ENCODE measurements at regions not wholly inside any gene's neighbourhood (a gene's known extent, or its start where the extent isn't known, plus 50 kb on each side); places are given as distances from the start of the nearest gene placed in this dataset.

GRCh38 chr11:106391771-106392420, 314.4 kb downstream of the AASDHPPT start:
- no peaks in the 10 kb centered on the region for H3K36me3 Mint-ChIP-seq (ENCODE audit: low read depth)
- H3K27me3 Mint-ChIP-seq (ENCODE audit: insufficient read depth), result no peaks in the 10 kb centered on the region
- H3K4me1 Mint-ChIP-seq (ENCODE audit: low read depth), result no peaks in the 10 kb centered on the region
- H3K9me3 Mint-ChIP-seq, result peaks cover 5% of the 10 kb centered on the region
- no peak overlapping the region for H3K27ac Mint-ChIP-seq
- DNase-seq (ENCODE audit: low spot score), result no peak
- intact Hi-C loops (cut with micrococcal nuclease), result no loop called here
- H3K4me3 Mint-ChIP-seq, result no peak overlapping the region

- Mint-ChIP-seq H3K36me3 (ENCODE audit: low read depth) (no peaks in the 10 kb centered on the region), H3K4me3 (no peak overlapping the region), H3K4me1 (ENCODE audit: low read depth) (no peaks in the 10 kb centered on the region), H3K27ac (no peak overlapping the region), H3K27me3 (ENCODE audit: insufficient read depth) (no peaks in the 10 kb centered on the region), H3K9me3 (peaks cover 5% of the 10 kb centered on the region)
- intact Hi-C loops (cut with micrococcal nuclease), result no loop called here
- DNase-seq (ENCODE audit: low spot score), result no peak
Observed at GRCh38 chr11:106395716-106396349, 318.4 kb downstream of the AASDHPPT start.

GRCh38 chr11:106397787-106398501, 320.5 kb downstream of the AASDHPPT start:
- no peak for DNase-seq (ENCODE audit: low spot score)
- Mint-ChIP-seq H3K4me3 (no peak overlapping the region), H3K27me3 (ENCODE audit: insufficient read depth) (no peaks in the 10 kb centered on the region), H3K36me3 (ENCODE audit: low read depth) (no peaks in the 10 kb centered on the region), H3K9me3 (peaks cover 5% of the 10 kb centered on the region), H3K4me1 (ENCODE audit: low read depth) (no peaks in the 10 kb centered on the region), H3K27ac (no peak overlapping the region)
- intact Hi-C loops (cut with micrococcal nuclease), result no loop called here

- intact Hi-C loops (cut with micrococcal nuclease), result no loop called here
- no peaks in the 10 kb centered on the region for H3K36me3 Mint-ChIP-seq (ENCODE audit: low read depth)
Observed at GRCh38 chr11:106398502-106399075, 321.1 kb downstream of the AASDHPPT start.

GRCh38 chr11:106399076-106399511, 321.6 kb downstream of the AASDHPPT start:
- no peaks in the 10 kb centered on the region for H3K27me3 Mint-ChIP-seq (ENCODE audit: insufficient read depth)
- no peak overlapping the region for H3K27ac Mint-ChIP-seq
- H3K9me3 Mint-ChIP-seq, result peaks cover 9% of the 10 kb centered on the region
- no peaks in the 10 kb centered on the region for H3K36me3 Mint-ChIP-seq (ENCODE audit: low read depth)
- intact Hi-C loops (cut with micrococcal nuclease), result no loop called here
- H3K4me1 Mint-ChIP-seq (ENCODE audit: low read depth), result no peaks in the 10 kb centered on the region
- no peak for DNase-seq (ENCODE audit: low spot score)
- H3K4me3 Mint-ChIP-seq, result no peak overlapping the region

More at GRCh38 chr11:106398502-106399075, 321.1 kb downstream of the AASDHPPT start:
- no peak overlapping the region for H3K27ac Mint-ChIP-seq
- H3K4me1 Mint-ChIP-seq (ENCODE audit: low read depth), result no peaks in the 10 kb centered on the region
- DNase-seq (ENCODE audit: low spot score), result no peak
- H3K4me3 Mint-ChIP-seq, result no peak overlapping the region
- no peaks in the 10 kb centered on the region for H3K27me3 Mint-ChIP-seq (ENCODE audit: insufficient read depth)
- peaks cover 7% of the 10 kb centered on the region for H3K9me3 Mint-ChIP-seq

- Mint-ChIP-seq H3K27me3 (ENCODE audit: insufficient read depth) (no peaks in the 10 kb centered on the region), H3K9me3 (peaks cover 9% of the 10 kb centered on the region), H3K4me3 (no peak overlapping the region), H3K36me3 (ENCODE audit: low read depth) (no peaks in the 10 kb centered on the region), H3K4me1 (ENCODE audit: low read depth) (no peaks in the 10 kb centered on the region), H3K27ac (no peak overlapping the region)
- DNase-seq (ENCODE audit: low spot score), result no peak
- intact Hi-C loops (cut with micrococcal nuclease), result no loop called here
Observed at GRCh38 chr11:106399624-106400023, 322.2 kb downstream of the AASDHPPT start.

GRCh38 chr11:106400949-106401570, 323.6 kb downstream of the AASDHPPT start:
- H3K4me1 Mint-ChIP-seq (ENCODE audit: low read depth), result no peaks in the 10 kb centered on the region
- no peak overlapping the region for H3K27ac Mint-ChIP-seq
- H3K9me3 Mint-ChIP-seq, result peaks cover 4% of the 10 kb centered on the region
- no peak overlapping the region for H3K4me3 Mint-ChIP-seq
- no peaks in the 10 kb centered on the region for H3K36me3 Mint-ChIP-seq (ENCODE audit: low read depth)
- intact Hi-C loops (cut with micrococcal nuclease), result no loop called here
- DNase-seq (ENCODE audit: low spot score), result no peak
- no peaks in the 10 kb centered on the region for H3K27me3 Mint-ChIP-seq (ENCODE audit: insufficient read depth)

- no peak for DNase-seq (ENCODE audit: low spot score)
- H3K36me3 Mint-ChIP-seq (ENCODE audit: low read depth), result no peaks in the 10 kb centered on the region
- H3K9me3 Mint-ChIP-seq, result peaks cover 4% of the 10 kb centered on the region
- H3K27me3 Mint-ChIP-seq (ENCODE audit: insufficient read depth), result peaks cover 2% of the 10 kb centered on the region
- intact Hi-C loops (cut with micrococcal nuclease), result no loop called here
- no peak overlapping the region for H3K27ac Mint-ChIP-seq
- no peak overlapping the region for H3K4me3 Mint-ChIP-seq
- no peaks in the 10 kb centered on the region for H3K4me1 Mint-ChIP-seq (ENCODE audit: low read depth)
Observed at GRCh38 chr11:106403751-106404150, 326.3 kb downstream of the AASDHPPT start.

- Mint-ChIP-seq H3K27me3 (ENCODE audit: insufficient read depth) (peaks cover 2% of the 10 kb centered on the region), H3K9me3 (no peaks in the 10 kb centered on the region), H3K27ac (no peak overlapping the region), H3K36me3 (ENCODE audit: low read depth) (no peaks in the 10 kb centered on the region), H3K4me3 (no peak overlapping the region), H3K4me1 (ENCODE audit: low read depth) (no peaks in the 10 kb centered on the region)
- intact Hi-C loops (cut with micrococcal nuclease), result no loop called here
- DNase-seq (ENCODE audit: low spot score), result no peak
Observed at GRCh38 chr11:106409222-106409621, 331.8 kb downstream of the AASDHPPT start.

- no peak for DNase-seq (ENCODE audit: low spot score)
- no peak overlapping the region for H3K4me3 Mint-ChIP-seq
- H3K27me3 Mint-ChIP-seq (ENCODE audit: insufficient read depth), result peaks cover 2% of the 10 kb centered on the region
- H3K4me1 Mint-ChIP-seq (ENCODE audit: low read depth), result no peaks in the 10 kb centered on the region
- H3K36me3 Mint-ChIP-seq (ENCODE audit: low read depth), result no peaks in the 10 kb centered on the region
- no peaks in the 10 kb centered on the region for H3K9me3 Mint-ChIP-seq
- intact Hi-C loops (cut with micrococcal nuclease), result no loop called here
- no peak overlapping the region for H3K27ac Mint-ChIP-seq
Observed at GRCh38 chr11:106409671-106410070, 332.2 kb downstream of the AASDHPPT start.

GRCh38 chr11:106410902-106411301, 333.4 kb downstream of the AASDHPPT start:
- Mint-ChIP-seq H3K4me3 (no peak overlapping the region), H3K27ac (no peak overlapping the region)
- intact Hi-C loops (cut with micrococcal nuclease), result no loop called here

GRCh38 chr11:106413222-106413621, 335.8 kb downstream of the AASDHPPT start:
- H3K36me3 Mint-ChIP-seq (ENCODE audit: low read depth), result no peaks in the 10 kb centered on the region
- H3K27me3 Mint-ChIP-seq (ENCODE audit: insufficient read depth), result no peaks in the 10 kb centered on the region
- no peaks in the 10 kb centered on the region for H3K9me3 Mint-ChIP-seq

More at GRCh38 chr11:106410902-106411301, 333.4 kb downstream of the AASDHPPT start:
- Mint-ChIP-seq H3K36me3 (ENCODE audit: low read depth) (no peaks in the 10 kb centered on the region), H3K9me3 (no peaks in the 10 kb centered on the region), H3K4me1 (ENCODE audit: low read depth) (no peaks in the 10 kb centered on the region), H3K27me3 (ENCODE audit: insufficient read depth) (peaks cover 2% of the 10 kb centered on the region)
- no peak for DNase-seq (ENCODE audit: low spot score)

More at GRCh38 chr11:106413222-106413621, 335.8 kb downstream of the AASDHPPT start:
- intact Hi-C loops (cut with micrococcal nuclease), result no loop called here
- Mint-ChIP-seq H3K4me3 (no peak overlapping the region), H3K27ac (no peak overlapping the region), H3K4me1 (ENCODE audit: low read depth) (no peaks in the 10 kb centered on the region)
- no peak for DNase-seq (ENCODE audit: low spot score)

Data from activated T-helper 1 cell treated with anti-CD3 and anti-CD28 coated beads, Interleukin-12 subunit alpha, Interleukin-12 subunit beta, Interleukin-2, Interleukin-4 antibody, amounts not matched to agents 30 ng/mL and 10 ng/mL and 1 ng/mL, durations not matched to agents 14 hours and 24 hours and 36 hours (primary cell).